GM12892 (cell line): ENCODE measurements at regions not wholly inside any gene's neighbourhood (a gene's known extent, or its start where the extent isn't known, plus 50 kb on each side); places are given as distances from the start of the nearest gene placed in this dataset.
"Not testable (repeated sequence)": the region's sequence is repeated elsewhere in the genome, so short reads cannot be mapped to it uniquely, and the experiment has no call there.

Source experiments
- POLR2A ChIP-seq: IDR thresholded peaks from 2 replicates; pipeline ENCODE4 v1.6.1; 2011; ENCODE audit warnings: low read depth, low read length, control low read depth
- TAF1 ChIP-seq: IDR thresholded peaks from 2 replicates; pipeline ENCODE4 v1.6.1; 2011; ENCODE audit warnings: low read depth, mild to moderate bottlenecking, control low read depth, low read length, borderline replicate concordance

DNA sequence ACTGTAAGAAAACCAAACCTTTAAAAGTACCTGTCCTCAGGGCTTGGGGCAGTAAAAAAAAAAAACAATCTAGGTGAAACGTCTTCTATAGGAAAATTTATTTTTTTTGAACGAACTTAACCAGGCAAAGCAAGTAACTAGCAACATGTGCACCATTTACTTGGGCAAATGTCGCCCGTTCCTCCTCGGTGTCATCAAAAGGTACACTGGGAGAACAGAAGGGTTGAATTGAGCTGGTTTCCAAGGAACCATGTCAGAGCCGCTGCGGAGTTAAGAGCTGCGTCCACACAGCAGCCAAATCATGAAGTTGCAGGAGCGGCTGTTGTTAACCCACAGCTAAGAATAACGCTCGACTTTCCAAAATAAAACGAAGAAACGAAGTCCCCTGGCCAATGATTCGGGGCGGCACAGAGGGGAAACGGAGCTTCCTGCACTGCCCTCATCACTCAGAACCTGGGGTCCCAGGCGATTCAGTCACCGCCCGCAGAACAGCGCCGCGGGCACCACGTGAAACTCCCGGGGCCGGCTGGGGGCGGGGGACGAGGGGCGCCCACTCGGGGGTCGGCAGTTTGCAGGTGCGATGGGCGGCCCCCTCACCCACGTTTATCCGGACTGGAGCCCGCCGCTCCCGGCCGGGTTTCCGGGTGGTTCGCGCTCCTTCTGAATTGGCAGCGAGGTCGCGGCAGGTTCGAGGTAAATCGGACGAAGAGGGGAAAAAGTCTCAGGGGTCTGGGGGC is 53.6 kb upstream of the PLGLB1 start:
- not testable (repeated sequence) for TF ChIP-seq POLR2A, TAF1
